WTC11 (cell line): ENCODE measurements at regions not wholly inside any gene's neighbourhood (a gene's known extent, or its start where the extent isn't known, plus 50 kb on each side); places are given as distances from the start of the nearest gene placed in this dataset.

Source experiments
- TEAD1 ChIP-seq: sonication (generic); formaldehyde crosslinking; IDR thresholded peaks from 2 replicates; pipeline ENCODE4 v1.8.0; 2022; ENCODE audit warnings: mild to moderate bottlenecking, missing genetic modification reagents
- TF ChIP-seq, protein P1 (sequence below): sonication (generic); formaldehyde crosslinking; IDR thresholded peaks from 2 replicates; pipeline ENCODE4 v1.8.1; 2023; ENCODE audit warnings: mild to moderate bottlenecking, missing genetic modification reagents, borderline replicate concordance
- TF ChIP-seq, protein P2 (sequence below): fragments of 200-600 bp; IDR thresholded peaks from 2 replicates; pipeline ENCODE4 v1.8.0; 2022; ENCODE audit warnings: antibody characterized with exemption
- TF ChIP-seq, protein P3 (sequence below): sonication (generic); formaldehyde crosslinking; IDR thresholded peaks from 2 replicates; pipeline ENCODE4 v1.8.0; 2022; ENCODE audit warnings: mild to moderate bottlenecking, missing genetic modification reagents

DNA sequence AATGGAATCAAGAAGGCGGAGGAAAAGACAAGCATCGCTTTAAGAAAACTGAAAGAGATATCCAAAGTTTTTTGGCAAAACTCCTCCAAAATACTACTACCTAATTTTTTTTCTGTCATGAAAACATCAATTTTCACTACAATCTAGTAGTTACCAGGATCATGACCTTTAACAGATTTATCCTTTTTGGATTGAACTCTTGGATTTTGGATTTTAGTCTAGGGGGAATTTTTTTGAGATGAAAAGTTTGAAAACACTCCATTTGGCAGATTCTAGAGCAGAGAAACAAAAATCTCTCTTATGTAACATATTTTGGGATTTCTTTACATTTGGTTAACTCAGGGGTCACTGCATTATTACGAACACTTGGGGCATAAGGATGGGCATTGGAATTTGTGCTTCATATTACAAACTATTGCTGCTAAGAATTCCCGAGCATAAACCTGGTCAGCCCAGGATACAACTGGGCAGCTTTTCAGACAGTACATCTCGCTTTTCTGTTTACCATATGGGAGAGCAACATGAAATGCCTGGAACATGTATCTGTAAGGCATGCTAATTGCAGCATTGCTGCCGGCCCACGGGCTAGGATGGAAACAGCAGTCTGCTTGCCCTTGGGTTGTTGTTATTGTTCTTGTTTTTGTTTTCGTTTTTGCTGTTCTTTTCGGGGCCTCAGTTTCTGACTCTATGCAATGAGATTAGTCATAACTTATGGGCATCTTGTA lies 264.3 kb downstream of the RHOU start:
- TF ChIP-seq, protein P1, sequence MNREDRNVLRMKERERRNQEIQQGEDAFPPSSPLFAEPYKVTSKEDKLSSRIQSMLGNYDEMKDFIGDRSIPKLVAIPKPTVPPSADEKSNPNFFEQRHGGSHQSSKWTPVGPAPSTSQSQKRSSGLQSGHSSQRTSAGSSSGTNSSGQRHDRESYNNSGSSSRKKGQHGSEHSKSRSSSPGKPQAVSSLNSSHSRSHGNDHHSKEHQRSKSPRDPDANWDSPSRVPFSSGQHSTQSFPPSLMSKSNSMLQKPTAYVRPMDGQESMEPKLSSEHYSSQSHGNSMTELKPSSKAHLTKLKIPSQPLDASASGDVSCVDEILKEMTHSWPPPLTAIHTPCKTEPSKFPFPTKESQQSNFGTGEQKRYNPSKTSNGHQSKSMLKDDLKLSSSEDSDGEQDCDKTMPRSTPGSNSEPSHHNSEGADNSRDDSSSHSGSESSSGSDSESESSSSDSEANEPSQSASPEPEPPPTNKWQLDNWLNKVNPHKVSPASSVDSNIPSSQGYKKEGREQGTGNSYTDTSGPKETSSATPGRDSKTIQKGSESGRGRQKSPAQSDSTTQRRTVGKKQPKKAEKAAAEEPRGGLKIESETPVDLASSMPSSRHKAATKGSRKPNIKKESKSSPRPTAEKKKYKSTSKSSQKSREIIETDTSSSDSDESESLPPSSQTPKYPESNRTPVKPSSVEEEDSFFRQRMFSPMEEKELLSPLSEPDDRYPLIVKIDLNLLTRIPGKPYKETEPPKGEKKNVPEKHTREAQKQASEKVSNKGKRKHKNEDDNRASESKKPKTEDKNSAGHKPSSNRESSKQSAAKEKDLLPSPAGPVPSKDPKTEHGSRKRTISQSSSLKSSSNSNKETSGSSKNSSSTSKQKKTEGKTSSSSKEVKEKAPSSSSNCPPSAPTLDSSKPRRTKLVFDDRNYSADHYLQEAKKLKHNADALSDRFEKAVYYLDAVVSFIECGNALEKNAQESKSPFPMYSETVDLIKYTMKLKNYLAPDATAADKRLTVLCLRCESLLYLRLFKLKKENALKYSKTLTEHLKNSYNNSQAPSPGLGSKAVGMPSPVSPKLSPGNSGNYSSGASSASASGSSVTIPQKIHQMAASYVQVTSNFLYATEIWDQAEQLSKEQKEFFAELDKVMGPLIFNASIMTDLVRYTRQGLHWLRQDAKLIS (CRISPR knock-in tag): no peak
- TF ChIP-seq, protein P2, sequence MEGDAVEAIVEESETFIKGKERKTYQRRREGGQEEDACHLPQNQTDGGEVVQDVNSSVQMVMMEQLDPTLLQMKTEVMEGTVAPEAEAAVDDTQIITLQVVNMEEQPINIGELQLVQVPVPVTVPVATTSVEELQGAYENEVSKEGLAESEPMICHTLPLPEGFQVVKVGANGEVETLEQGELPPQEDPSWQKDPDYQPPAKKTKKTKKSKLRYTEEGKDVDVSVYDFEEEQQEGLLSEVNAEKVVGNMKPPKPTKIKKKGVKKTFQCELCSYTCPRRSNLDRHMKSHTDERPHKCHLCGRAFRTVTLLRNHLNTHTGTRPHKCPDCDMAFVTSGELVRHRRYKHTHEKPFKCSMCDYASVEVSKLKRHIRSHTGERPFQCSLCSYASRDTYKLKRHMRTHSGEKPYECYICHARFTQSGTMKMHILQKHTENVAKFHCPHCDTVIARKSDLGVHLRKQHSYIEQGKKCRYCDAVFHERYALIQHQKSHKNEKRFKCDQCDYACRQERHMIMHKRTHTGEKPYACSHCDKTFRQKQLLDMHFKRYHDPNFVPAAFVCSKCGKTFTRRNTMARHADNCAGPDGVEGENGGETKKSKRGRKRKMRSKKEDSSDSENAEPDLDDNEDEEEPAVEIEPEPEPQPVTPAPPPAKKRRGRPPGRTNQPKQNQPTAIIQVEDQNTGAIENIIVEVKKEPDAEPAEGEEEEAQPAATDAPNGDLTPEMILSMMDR: no peak
- TF ChIP-seq TEAD1 (CRISPR knock-in tag): no peak
- TF ChIP-seq, protein P3, sequence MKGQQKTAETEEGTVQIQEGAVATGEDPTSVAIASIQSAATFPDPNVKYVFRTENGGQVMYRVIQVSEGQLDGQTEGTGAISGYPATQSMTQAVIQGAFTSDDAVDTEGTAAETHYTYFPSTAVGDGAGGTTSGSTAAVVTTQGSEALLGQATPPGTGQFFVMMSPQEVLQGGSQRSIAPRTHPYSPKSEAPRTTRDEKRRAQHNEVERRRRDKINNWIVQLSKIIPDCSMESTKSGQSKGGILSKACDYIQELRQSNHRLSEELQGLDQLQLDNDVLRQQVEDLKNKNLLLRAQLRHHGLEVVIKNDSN (CRISPR knock-in tag): no peak
